ENCODE measurements at regions not wholly inside any gene's neighbourhood (a gene's known extent, or its start where the extent isn't known, plus 50 kb on each side); places are given as distances from the start of the nearest gene placed in this dataset.

DNA sequence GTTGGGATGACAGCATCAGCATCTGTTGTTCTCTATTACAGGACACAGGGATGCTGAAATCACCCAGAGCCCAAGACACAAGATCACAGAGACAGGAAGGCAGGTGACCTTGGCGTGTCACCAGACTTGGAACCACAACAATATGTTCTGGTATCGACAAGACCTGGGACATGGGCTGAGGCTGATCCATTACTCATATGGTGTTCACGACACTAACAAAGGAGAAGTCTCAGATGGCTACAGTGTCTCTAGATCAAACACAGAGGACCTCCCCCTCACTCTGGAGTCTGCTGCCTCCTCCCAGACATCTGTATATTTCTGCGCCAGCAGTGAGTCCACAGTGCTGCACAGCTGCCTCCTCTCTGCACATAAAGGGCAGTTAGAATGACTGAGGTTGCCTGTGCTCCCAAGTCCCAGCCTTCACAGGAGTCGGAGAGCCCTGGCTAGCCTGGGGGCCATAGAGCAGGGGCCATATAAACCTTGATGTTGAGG is 142.2 kb upstream of the PRSS58 start (continued):
- no peak for TF ChIP-seq ZNF274 (IDR thresholded peaks at IDR 0.05; ENCODE audit: low read depth, low read length)
- no peak for TF ChIP-seq RAD21 (IDR thresholded peaks at IDR 0.05; ENCODE audit: low read depth)

DNA sequence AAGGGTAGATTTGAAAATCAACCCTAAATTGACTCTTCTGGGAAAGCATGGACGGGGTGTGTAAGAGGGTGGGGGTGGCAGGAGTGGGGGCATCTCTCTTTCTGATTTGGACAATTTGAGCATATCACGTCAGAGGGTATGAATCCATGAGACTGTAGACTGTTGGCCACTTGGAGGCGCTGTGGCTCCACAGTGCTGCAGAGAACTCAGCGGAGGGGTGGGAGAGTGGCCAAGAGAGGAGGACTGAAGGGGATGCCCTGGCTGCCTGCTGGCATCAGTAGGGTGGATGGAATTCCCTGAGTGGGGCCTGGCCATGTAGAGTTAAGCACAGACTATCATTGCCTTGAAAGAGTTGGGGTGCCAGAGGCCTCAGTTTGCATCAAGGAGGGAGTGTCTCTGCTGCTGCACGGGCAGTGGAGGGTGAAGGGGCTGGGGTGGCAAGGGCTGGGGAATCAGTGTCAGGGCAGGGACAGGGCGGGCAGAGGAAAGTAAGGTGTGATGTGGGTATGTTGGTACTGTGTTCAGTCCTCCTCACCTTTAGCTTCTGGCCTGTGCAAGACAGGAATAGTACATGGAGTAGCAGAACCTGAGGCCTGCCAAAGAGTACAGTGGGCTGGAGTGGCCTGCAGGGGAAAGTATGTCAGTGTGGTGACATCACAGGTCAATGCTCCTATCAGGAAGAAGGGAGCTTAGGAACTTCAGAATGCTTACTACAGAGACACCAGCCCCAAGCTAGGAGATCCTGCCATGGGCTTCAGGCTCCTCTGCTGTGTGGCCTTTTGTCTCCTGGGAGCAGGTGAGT is 133.5 kb upstream of the PRSS58 start:
- ATAC-seq (peak; percentile 87), DNase-seq (ENCODE audit: low read depth, low spot score) (peak; percentile 23)
- ChIA-PET CTCF (interaction anchor here (1.0 kb wide), 2 partner anchors 68 to 392 kb away, joined by 3 read pairs; no protein-coding TSS in a partner anchor), RAD21 (ENCODE audit: low non-redundant PET in 1 of 2, low total read pairs in 2 of 2, uncharacterized antibody in 2 of 2, unreplicated experiment in 2 of 2) (no interaction called here), POLR2A (no interaction called here)
- H3K9ac ChIP-seq (ENCODE audit: low read length): no peak overlapping the region
- H3K4me1 ChIP-seq (ENCODE audit: control insufficient read depth in 1 of 2, insufficient read depth in 2 of 2, low read length in 2 of 2): no peaks in the 10 kb centered on the region
- no peaks in the 10 kb centered on the region for H3K79me2 ChIP-seq (ENCODE audit: insufficient read depth, low read length)
- H2AFZ ChIP-seq (ENCODE audit: low read depth, low read length, poor library complexity, severe bottlenecking): no peak overlapping the region
- H3K9me2 ChIP-seq (ENCODE audit: insufficient read depth): no peaks in the 10 kb centered on the region
- no peak for TF ChIP-seq EZH2 (IDR thresholded peaks at IDR 0.05)
- no peak for TF ChIP-seq POLR2AphosphoS5 (IDR thresholded peaks at IDR 0.05; ENCODE audit: low read depth, low read length)
- no peak for TF ChIP-seq POLR2A (IDR thresholded peaks at IDR 0.05; ENCODE audit: borderline replicate concordance, extremely low read depth, insufficient read depth, insufficient read length)
- TF ChIP-seq FOSL1 (IDR thresholded peaks at IDR 0.05; ENCODE audit: low read depth): no peak
- TF ChIP-seq, protein P1, sequence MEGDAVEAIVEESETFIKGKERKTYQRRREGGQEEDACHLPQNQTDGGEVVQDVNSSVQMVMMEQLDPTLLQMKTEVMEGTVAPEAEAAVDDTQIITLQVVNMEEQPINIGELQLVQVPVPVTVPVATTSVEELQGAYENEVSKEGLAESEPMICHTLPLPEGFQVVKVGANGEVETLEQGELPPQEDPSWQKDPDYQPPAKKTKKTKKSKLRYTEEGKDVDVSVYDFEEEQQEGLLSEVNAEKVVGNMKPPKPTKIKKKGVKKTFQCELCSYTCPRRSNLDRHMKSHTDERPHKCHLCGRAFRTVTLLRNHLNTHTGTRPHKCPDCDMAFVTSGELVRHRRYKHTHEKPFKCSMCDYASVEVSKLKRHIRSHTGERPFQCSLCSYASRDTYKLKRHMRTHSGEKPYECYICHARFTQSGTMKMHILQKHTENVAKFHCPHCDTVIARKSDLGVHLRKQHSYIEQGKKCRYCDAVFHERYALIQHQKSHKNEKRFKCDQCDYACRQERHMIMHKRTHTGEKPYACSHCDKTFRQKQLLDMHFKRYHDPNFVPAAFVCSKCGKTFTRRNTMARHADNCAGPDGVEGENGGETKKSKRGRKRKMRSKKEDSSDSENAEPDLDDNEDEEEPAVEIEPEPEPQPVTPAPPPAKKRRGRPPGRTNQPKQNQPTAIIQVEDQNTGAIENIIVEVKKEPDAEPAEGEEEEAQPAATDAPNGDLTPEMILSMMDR (IDR thresholded peaks at IDR 0.05 in 2 of 3, conservative IDR thresholded peaks at IDR 0.05 in 1 of 3; ENCODE audit: borderline replicate concordance in 1 of 3, insufficient read depth in 1 of 3, low read depth in 2 of 3, low read length in 2 of 3): peak; percentile 61 to 76 (median 65); a peak in 5 of 6 replicates
- TF ChIP-seq RAD21 (IDR thresholded peaks at IDR 0.05; ENCODE audit: low read depth): peak; percentile 64
- H3K27ac ChIP-seq (ENCODE audit: low read depth, low read length): no peak overlapping the region
- no peaks in the 10 kb centered on the region for H3K36me3 ChIP-seq (ENCODE audit: control insufficient read depth in 1 of 2, insufficient read depth in 2 of 2, low read length in 2 of 2)
- no peaks in the 10 kb centered on the region for H3K9me3 ChIP-seq (ENCODE audit: control insufficient read depth in 1 of 2, insufficient read depth in 1 of 2, low read depth in 1 of 2, low read length in 2 of 2)
- no peaks in the 10 kb centered on the region for H4K20me1 ChIP-seq (ENCODE audit: insufficient read depth)
- H3K4me2 ChIP-seq (ENCODE audit: low read length): no peak overlapping the region
- H3K4me3 ChIP-seq (replicated peaks in 1 of 2; ENCODE audit: low read depth in 1 of 2, low read length in 2 of 2): no peak overlapping the region
- intact Hi-C loops (cut with micrococcal nuclease): no loop called here
- H3K27me3 ChIP-seq (ENCODE audit: insufficient read depth, low read length): no peaks in the 10 kb centered on the region
- BruUV-seq (replicated peaks): no TSS peak

Data from HCT116 (cell line).